GM12878 (cell line): ENCODE measurements at regions not wholly inside any gene's neighbourhood (a gene's known extent, or its start where the extent isn't known, plus 50 kb on each side); places are given as distances from the start of the nearest gene placed in this dataset.

Experiments used
- ATAC-seq: fragments of 200-7000 bp; cut with Tn5 transposase; 3 replicates; pipeline ENCODE4 v1.9.1; 2020; ENCODE audit warnings: mild to moderate bottlenecking, moderate library complexity
- BruUV-seq: library from RNA; stranded (reverse); fragments of 400-500 nt; replicated peaks from 2 replicates; lab custom pipeline; 2021; lab: Mats Ljungman, UMichigan
- CTCF ChIA-PET: fragments of 300-600 bp; sonication (Branson Sonifier 250); formaldehyde crosslinking; extraction: SDS; loops from one replicate; lab custom pipeline; 2021; ENCODE audit warnings: inconsistent platforms; lab: Yijun Ruan, JAX
- POLR2A ChIA-PET: fragments of 350-600 bp; formaldehyde crosslinking; extraction: SDS; loops from one replicate; lab custom pipeline; 2021; ENCODE audit warnings: inconsistent platforms; lab: Charles Lee
- RAD21 ChIA-PET: fragments of 300-600 bp; sonication (Branson Sonifier 250); formaldehyde crosslinking; loops from one replicate; lab custom pipeline; 2023; ENCODE audit warnings: antibody characterized with exemption; ENCODE audit not compliant: unreplicated experiment; lab: Charles Lee
- SMC1A ChIA-PET: fragments of 300-600 bp; sonication (Branson Sonifier 250); formaldehyde crosslinking; loops from one replicate; lab custom pipeline; 2023; ENCODE audit not compliant: unreplicated experiment, uncharacterized antibody; lab: Charles Lee
- DNase-seq: peaks from one replicate; pipeline ENCODE4 v3.0.0-alpha.2; 2011; ENCODE audit warnings: low read depth, low spot score
- FAIRE-seq: peaks from 3 replicates; lab custom pipeline; 2011; peaks lifted over from hg19 to GRCh38; lab: Jason Lieb, UNC
- H2AFZ ChIP-seq: 2 replicates; pipeline ENCODE4 v1.6.0; 2011; ENCODE audit warnings: low read depth, low read length, control low read depth; ENCODE audit not compliant: control insufficient read depth
- H3K27ac ChIP-seq: 2 replicates; pipeline ENCODE4 v1.5.1; 2011; ENCODE audit warnings: control low read depth; ENCODE audit not compliant: control insufficient read depth, insufficient read depth
- H3K27me3 ChIP-seq, 2 experiments: replicated peaks in 1 of 2; 2 replicates each; pipeline versions ENCODE4 v1.6.0 to v1.6.1; 2011; ENCODE audit warnings: low read length in 1 of 2; ENCODE audit not compliant: control insufficient read depth in 2 of 2, insufficient read depth in 2 of 2
- H3K36me3 ChIP-seq, 2 experiments: 2 replicates each; pipeline ENCODE4 v1.5.1; 2011; ENCODE audit warnings: low read length in 1 of 2; ENCODE audit not compliant: control insufficient read depth in 2 of 2, insufficient read depth in 2 of 2
- H3K4me1 ChIP-seq: 2 replicates; pipeline ENCODE4 v1.6.1; 2011; ENCODE audit warnings: mild to moderate bottlenecking, low read length, moderate library complexity, mixed read lengths; ENCODE audit not compliant: control insufficient read depth, insufficient read depth
- H3K4me2 ChIP-seq: 2 replicates; pipeline ENCODE4 v1.6.0; 2011; ENCODE audit warnings: control low read depth; ENCODE audit not compliant: control insufficient read depth, insufficient read depth
- H3K4me3 ChIP-seq: fragments of 200-600 bp; sonication (generic); 2 replicates; pipeline ENCODE4 v1.5.1; 2016
- H3K79me2 ChIP-seq: 2 replicates; pipeline ENCODE4 v1.6.0; 2011; ENCODE audit warnings: low read length; ENCODE audit not compliant: control insufficient read depth, insufficient read depth
- H3K9ac ChIP-seq: 2 replicates; pipeline ENCODE4 v1.8.0; 2011; ENCODE audit warnings: low read length, control low read depth, mixed read lengths; ENCODE audit not compliant: control insufficient read depth, insufficient read depth
- H3K9me3 ChIP-seq: replicated peaks from 3 replicates; pipeline ENCODE4 v1.5.1; 2011; ENCODE audit warnings: mild to moderate bottlenecking, low read length; ENCODE audit not compliant: control insufficient read depth, insufficient read depth
- H4K20me1 ChIP-seq: 2 replicates; pipeline ENCODE4 v1.6.0; 2011; ENCODE audit not compliant: control insufficient read depth, insufficient read depth
- ASH2L ChIP-seq: fragments of 300-600, 200-600 bp; sonication (generic); IDR thresholded peaks from 2 replicates; pipeline ENCODE4 v1.6.1; 2017; ENCODE audit warnings: low read depth, mild to moderate bottlenecking, borderline replicate concordance
- ATF3 ChIP-seq: IDR thresholded peaks from 2 replicates; pipeline ENCODE4 v1.6.1; 2011; ENCODE audit warnings: low read depth, mild to moderate bottlenecking, low read length, moderate library complexity, borderline replicate concordance; ENCODE audit errors: extremely low read depth
- CEBPB ChIP-seq, 2 experiments: fragments of 150-350 bp in 1 of 2; IDR thresholded peaks; 2 replicates each; pipeline ENCODE4 v1.6.1; 2012 to 2014; ENCODE audit warnings: low read depth in 2 of 2, low read length in 2 of 2, borderline replicate concordance in 1 of 2, inconsistent platforms in 1 of 2
- ETV6 ChIP-seq, 2 experiments: fragments of 450-650 bp in 1 of 2; IDR thresholded peaks in 1 of 2; conservative IDR thresholded peaks in 1 of 2; 2 replicates each; pipeline ENCODE4 v1.6.1; 2014; ENCODE audit warnings: antibody characterized with exemption in 1 of 2, borderline replicate concordance in 1 of 2, low read depth in 1 of 2, mild to moderate bottlenecking in 1 of 2, moderate library complexity in 1 of 2
- LARP7 ChIP-seq: fragments of 450-650 bp; IDR thresholded peaks from 2 replicates; pipeline ENCODE4 v1.6.1; 2017; ENCODE audit warnings: mild to moderate bottlenecking
- NFYA ChIP-seq: IDR thresholded peaks from 2 replicates; pipeline ENCODE4 v1.6.1; 2011; ENCODE audit warnings: low read depth, mild to moderate bottlenecking, low read length, improper control_type of control experiment, borderline replicate concordance
- POU2F2 ChIP-seq: IDR thresholded peaks from 3 replicates; pipeline ENCODE4 v1.6.1; 2011; ENCODE audit warnings: low read depth, mild to moderate bottlenecking, low read length, borderline replicate concordance
- RUNX3 ChIP-seq: IDR thresholded peaks from 2 replicates; pipeline ENCODE4 v1.6.1; 2012; ENCODE audit warnings: low read length, inconsistent platforms
- WGBS: methylation state at CpG from one replicate; pipeline ENCODE4 v1.1.6; 2016; ENCODE audit warnings: low lambda C conversion rate; ENCODE audit not compliant: insufficient replicate concordance, insufficient coverage; ENCODE audit errors: missing lambda C conversion rate; 5-methylcytosine and 5-hydroxymethylcytosine counted together
- in situ Hi-C: fragments of 300-500 bp; cut with MboI; formaldehyde crosslinking; loops from 9 replicates; pipeline ENCODE4 v1.14.3; 2018; ENCODE audit warnings: mixed read lengths
- intact Hi-C: fragments of 100-400 bp; cut with micrococcal nuclease; formaldehyde crosslinking; loops from one replicate; pipeline ENCODE4 v1.14.2; 2022; ENCODE audit not compliant: unreplicated experiment
- TF ChIP-seq, protein P1 (sequence below): fragments of 450-650 bp; IDR thresholded peaks from 2 replicates; pipeline ENCODE4 v1.6.1; 2014; ENCODE audit warnings: mild to moderate bottlenecking

- 13% methylated on average over 6 of the region's 6 CpGs for WGBS
- ChIA-PET RAD21 (no interaction called here), CTCF (no interaction called here)
- ATAC-seq, result no peak
- no peak overlapping the region for H3K27ac ChIP-seq
- H3K79me2 ChIP-seq, result no peaks in the 10 kb centered on the region
- H3K4me3 ChIP-seq, result no peak overlapping the region
- no peaks in the 10 kb centered on the region for H3K9me3 ChIP-seq
- TF ChIP-seq ETV6 (conservative IDR thresholded peaks at IDR 0.05 in 1 of 2, IDR thresholded peaks at IDR 0.05 in 1 of 2; ENCODE audit: borderline replicate concordance in 1 of 2, low read depth in 1 of 2) (no peak), ATF3 (no peak), POU2F2 (no peak), LARP7 (no peak), CEBPB (IDR thresholded peaks at IDR 0.05; ENCODE audit: borderline replicate concordance in 1 of 2, low read depth in 2 of 2, low read length in 2 of 2) (no peak), NFYA (no peak), RUNX3 (no peak), ASH2L (no peak)
- TF ChIP-seq, protein P1, sequence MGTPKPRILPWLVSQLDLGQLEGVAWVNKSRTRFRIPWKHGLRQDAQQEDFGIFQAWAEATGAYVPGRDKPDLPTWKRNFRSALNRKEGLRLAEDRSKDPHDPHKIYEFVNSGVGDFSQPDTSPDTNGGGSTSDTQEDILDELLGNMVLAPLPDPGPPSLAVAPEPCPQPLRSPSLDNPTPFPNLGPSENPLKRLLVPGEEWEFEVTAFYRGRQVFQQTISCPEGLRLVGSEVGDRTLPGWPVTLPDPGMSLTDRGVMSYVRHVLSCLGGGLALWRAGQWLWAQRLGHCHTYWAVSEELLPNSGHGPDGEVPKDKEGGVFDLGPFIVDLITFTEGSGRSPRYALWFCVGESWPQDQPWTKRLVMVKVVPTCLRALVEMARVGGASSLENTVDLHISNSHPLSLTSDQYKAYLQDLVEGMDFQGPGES, result no peak
- TF ChIP-seq, all 136 proteins: peak for 0
- no peak for DNase-seq
- H3K4me2 ChIP-seq, result no peak overlapping the region
- intact Hi-C loops (no loop called here), in situ Hi-C loops (no loop called here)
- H2AFZ ChIP-seq, result no peak overlapping the region
- no TSS peak for BruUV-seq
- H3K9ac ChIP-seq, result no peak overlapping the region
- H3K4me1 ChIP-seq, result no peaks in the 10 kb centered on the region
- no peaks in the 10 kb centered on the region for H3K27me3 ChIP-seq
- no peaks in the 10 kb centered on the region for H4K20me1 ChIP-seq
- ChIA-PET SMC1A (no interaction called here), POLR2A (no interaction called here)
- no peaks in the 10 kb centered on the region for H3K36me3 ChIP-seq
- no peak for FAIRE-seq
These were observed 192.7 kb downstream of the GALR1 start for GRCh38 chr18:77442393-77442792.
